ENCODE measurements at regions not wholly inside any gene's neighbourhood (a gene's known extent, or its start where the extent isn't known, plus 50 kb on each side); places are given as distances from the start of the nearest gene placed in this dataset.

GRCh38 chr4:177605252-177605651 is 163.0 kb upstream of the AGA start:
- CTCF ChIA-PET, result interaction anchor here (0.8 to 1.2 kb wide), 2 partner anchors 9 to 51 kb away, joined by 3 to 4 read pairs; no protein-coding TSS in a partner anchor
- POLR2A ChIA-PET, result no interaction called here
- Mint-ChIP-seq H3K9me3 (ENCODE audit: unreplicated experiment) (no peaks in the 10 kb centered on the region), H3K27me3 (ENCODE audit: insufficient read depth, unreplicated experiment) (no peaks in the 10 kb centered on the region), H3K4me1 (ENCODE audit: insufficient read depth, unreplicated experiment) (no peaks in the 10 kb centered on the region), H3K4me3 (ENCODE audit: unreplicated experiment) (no peak overlapping the region), H3K36me3 (ENCODE audit: insufficient read depth, unreplicated experiment) (no peaks in the 10 kb centered on the region), H3K27ac (ENCODE audit: low read depth, unreplicated experiment) (no peak overlapping the region)
- DNase-seq (ENCODE audit: unreplicated experiment), result no peak
- BruUV-seq (replicated peaks), result no TSS peak
- no peak for TF ChIP-seq CTCF (IDR thresholded peaks at IDR 0.05; ENCODE audit: unreplicated experiment)
- intact Hi-C loops (cut with micrococcal nuclease), result no loop called here

GRCh38 chr4:177607111-177607573 is 164.9 kb upstream of the AGA start:
- BruUV-seq (replicated peaks), result no TSS peak
- Mint-ChIP-seq H3K27me3 (ENCODE audit: insufficient read depth, unreplicated experiment) (no peaks in the 10 kb centered on the region), H3K36me3 (ENCODE audit: insufficient read depth, unreplicated experiment) (no peaks in the 10 kb centered on the region), H3K27ac (ENCODE audit: low read depth, unreplicated experiment) (no peak overlapping the region), H3K4me3 (ENCODE audit: unreplicated experiment) (no peak overlapping the region), H3K4me1 (ENCODE audit: insufficient read depth, unreplicated experiment) (no peaks in the 10 kb centered on the region), H3K9me3 (ENCODE audit: unreplicated experiment) (no peaks in the 10 kb centered on the region)
- POLR2A ChIA-PET, result no interaction called here
- intact Hi-C loops (cut with micrococcal nuclease), result no loop called here
- TF ChIP-seq CTCF (IDR thresholded peaks at IDR 0.05; ENCODE audit: unreplicated experiment), result no peak
- CTCF ChIA-PET, result interaction anchor here (0.6 kb wide), 1 partner anchor 798 kb away, joined by 3 read pairs; no protein-coding TSS in a partner anchor
- no peak for DNase-seq (ENCODE audit: unreplicated experiment)

- no peak for TF ChIP-seq CTCF (IDR thresholded peaks at IDR 0.05; ENCODE audit: unreplicated experiment)
- Mint-ChIP-seq H3K27me3 (ENCODE audit: insufficient read depth, unreplicated experiment) (no peaks in the 10 kb centered on the region), H3K36me3 (ENCODE audit: insufficient read depth, unreplicated experiment) (no peaks in the 10 kb centered on the region), H3K4me1 (ENCODE audit: insufficient read depth, unreplicated experiment) (no peaks in the 10 kb centered on the region), H3K4me3 (ENCODE audit: unreplicated experiment) (no peak overlapping the region), H3K27ac (ENCODE audit: low read depth, unreplicated experiment) (no peak overlapping the region), H3K9me3 (ENCODE audit: unreplicated experiment) (no peaks in the 10 kb centered on the region)
- ChIA-PET CTCF (interaction anchor here (1.3 kb wide), 1 partner anchor 16 kb away, joined by 3 read pairs; no protein-coding TSS in a partner anchor), POLR2A (interaction anchor here (0.7 kb wide), 1 partner anchor 34 kb away, joined by 3 read pairs; no protein-coding TSS in a partner anchor)
- intact Hi-C loops (cut with micrococcal nuclease), result no loop called here
- BruUV-seq (replicated peaks), result no TSS peak
- DNase-seq (ENCODE audit: unreplicated experiment), result no peak
These were observed 169.9 kb upstream of the AGA start for GRCh38 chr4:177611974-177612664.

GRCh38 chr4:177612684-177613083 is 170.4 kb upstream of the AGA start:
- ChIA-PET CTCF (interaction anchor here (1.3 kb wide), 1 partner anchor 15 kb away, joined by 3 read pairs; no protein-coding TSS in a partner anchor), POLR2A (no interaction called here)
- no peak for TF ChIP-seq CTCF (IDR thresholded peaks at IDR 0.05; ENCODE audit: unreplicated experiment)
- H3K27ac Mint-ChIP-seq (ENCODE audit: low read depth, unreplicated experiment), result no peak overlapping the region
- H3K4me3 Mint-ChIP-seq (ENCODE audit: unreplicated experiment), result no peak overlapping the region
- no peaks in the 10 kb centered on the region for H3K4me1 Mint-ChIP-seq (ENCODE audit: insufficient read depth, unreplicated experiment)
- no peaks in the 10 kb centered on the region for H3K27me3 Mint-ChIP-seq (ENCODE audit: insufficient read depth, unreplicated experiment)
- BruUV-seq (replicated peaks), result no TSS peak
- DNase-seq (ENCODE audit: unreplicated experiment), result no peak
- H3K36me3 Mint-ChIP-seq (ENCODE audit: insufficient read depth, unreplicated experiment), result no peaks in the 10 kb centered on the region
- H3K9me3 Mint-ChIP-seq (ENCODE audit: unreplicated experiment), result no peaks in the 10 kb centered on the region
- intact Hi-C loops (cut with micrococcal nuclease), result no loop called here
